ENCODE measurements at regions not wholly inside any gene's neighbourhood (a gene's known extent, or its start where the extent isn't known, plus 50 kb on each side); places are given as distances from the start of the nearest gene placed in this dataset.

DNA sequence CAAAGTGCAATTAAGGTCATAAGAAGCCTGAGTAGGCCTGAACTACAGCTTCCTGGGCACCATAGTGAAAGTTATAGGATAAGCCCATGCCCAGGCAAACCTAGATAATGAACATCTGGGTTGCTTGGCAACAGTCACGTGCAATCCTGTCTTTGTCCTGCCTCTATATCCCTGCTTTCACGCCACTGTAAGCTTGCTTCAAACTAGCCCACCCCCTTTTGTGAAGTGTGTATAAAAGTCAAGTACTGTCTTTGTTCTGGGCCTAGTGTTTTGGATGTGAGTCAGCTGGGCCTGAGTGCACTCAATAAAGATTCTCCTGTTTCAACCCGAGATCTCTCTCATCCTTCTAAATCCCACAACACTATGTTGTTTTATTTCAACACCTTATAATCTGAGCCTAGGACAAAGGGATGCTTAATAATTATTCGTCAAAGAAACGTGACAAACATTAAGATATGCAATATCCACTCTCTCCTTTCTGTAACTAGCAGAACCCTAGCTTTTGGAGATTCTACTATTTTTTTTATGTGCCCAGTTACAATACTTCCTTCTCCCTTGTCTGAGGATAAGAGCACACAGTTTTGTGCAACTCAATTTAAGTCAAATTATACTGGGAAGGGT, 927.8 kb downstream of the SUCLG1 start:
- Histone ChIP-seq H4K20me1 (ENCODE audit: control insufficient read depth, insufficient read depth) (no peaks in the 10 kb centered on the region), H3K4me1 (ENCODE audit: control insufficient read depth, insufficient read depth, low read length) (no peaks in the 10 kb centered on the region), H3K4me3 (no peak overlapping the region), H3K9me3 (replicated peaks; ENCODE audit: control insufficient read depth, insufficient read depth, low read length) (no peaks in the 10 kb centered on the region), H3K27me3 (replicated peaks in 1 of 2; ENCODE audit: control insufficient read depth in 2 of 2, insufficient read depth in 2 of 2, low read length in 1 of 2) (no peaks in the 10 kb centered on the region), H3K79me2 (ENCODE audit: control insufficient read depth, insufficient read depth, low read length) (no peaks in the 10 kb centered on the region), H3K36me3 (ENCODE audit: control insufficient read depth in 2 of 2, insufficient read depth in 2 of 2, low read length in 1 of 2) (no peaks in the 10 kb centered on the region), H3K4me2 (ENCODE audit: control insufficient read depth, insufficient read depth) (no peak overlapping the region), H3K9ac (ENCODE audit: control insufficient read depth, insufficient read depth, low read length) (no peak overlapping the region), H3K27ac (ENCODE audit: control insufficient read depth, insufficient read depth) (no peak overlapping the region), H2AFZ (ENCODE audit: control insufficient read depth, low read depth, low read length) (no peak overlapping the region)
- no TSS peak for BruUV-seq (replicated peaks)
- intact Hi-C loops (cut with micrococcal nuclease; ENCODE audit: unreplicated experiment) = no loop called here
- in situ Hi-C loops (cut with MboI) = no loop called here
- SMC1A ChIA-PET (ENCODE audit: uncharacterized antibody, unreplicated experiment) = no interaction called here
- FAIRE-seq (no peak), DNase-seq (ENCODE audit: low read depth, low spot score) (no peak), ATAC-seq (no peak)
- POLR2A ChIA-PET = no interaction called here
- WGBS (ENCODE audit: insufficient coverage, insufficient replicate concordance, low lambda C conversion rate, missing lambda C conversion rate) = 2% methylated on average over 5 of the region's 5 CpGs
- TF ChIP-seq, protein P1, sequence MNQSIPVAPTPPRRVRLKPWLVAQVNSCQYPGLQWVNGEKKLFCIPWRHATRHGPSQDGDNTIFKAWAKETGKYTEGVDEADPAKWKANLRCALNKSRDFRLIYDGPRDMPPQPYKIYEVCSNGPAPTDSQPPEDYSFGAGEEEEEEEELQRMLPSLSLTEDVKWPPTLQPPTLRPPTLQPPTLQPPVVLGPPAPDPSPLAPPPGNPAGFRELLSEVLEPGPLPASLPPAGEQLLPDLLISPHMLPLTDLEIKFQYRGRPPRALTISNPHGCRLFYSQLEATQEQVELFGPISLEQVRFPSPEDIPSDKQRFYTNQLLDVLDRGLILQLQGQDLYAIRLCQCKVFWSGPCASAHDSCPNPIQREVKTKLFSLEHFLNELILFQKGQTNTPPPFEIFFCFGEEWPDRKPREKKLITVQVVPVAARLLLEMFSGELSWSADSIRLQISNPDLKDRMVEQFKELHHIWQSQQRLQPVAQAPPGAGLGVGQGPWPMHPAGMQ (IDR thresholded peaks at IDR 0.05; ENCODE audit: borderline replicate concordance) = no peak
- no peak for TF ChIP-seq HCFC1 (IDR thresholded peaks at IDR 0.05; ENCODE audit: low read length)
- TF ChIP-seq BRCA1 (IDR thresholded peaks at IDR 0.05; ENCODE audit: low read depth, low read length) = no peak
- no peak for TF ChIP-seq MYC (IDR thresholded peaks at IDR 0.05; ENCODE audit: insufficient read depth, insufficient read length, insufficient replicate concordance, low read length, severe bottlenecking)
- no peak for TF ChIP-seq BCL11A (IDR thresholded peaks at IDR 0.05; ENCODE audit: low read depth, low read length)
- RAD21 ChIA-PET (ENCODE audit: unreplicated experiment) = no interaction called here
- CTCF ChIA-PET = no interaction called here

DNA sequence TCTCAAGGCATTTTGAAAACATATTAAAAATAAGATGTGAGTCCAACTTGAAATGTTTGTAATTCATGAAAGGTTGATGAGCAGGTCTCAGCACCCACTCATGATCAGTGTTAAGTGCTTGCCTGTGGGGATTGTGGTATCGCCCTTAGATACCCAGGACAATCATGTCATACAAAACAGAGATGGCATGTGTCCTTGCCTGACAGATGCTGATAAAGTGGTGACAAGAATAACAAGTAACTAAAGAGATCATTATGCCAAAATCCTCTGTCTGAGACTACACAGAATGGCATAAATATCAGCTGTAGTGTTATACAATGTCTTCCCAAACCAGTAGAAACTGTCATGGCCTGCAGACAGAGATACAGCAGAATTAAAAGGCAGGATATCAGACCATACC, 930.3 kb downstream of the SUCLG1 start:
- no peak overlapping the region for H3K9ac ChIP-seq (ENCODE audit: control insufficient read depth, insufficient read depth, low read length)
- ATAC-seq = no peak
- no peaks in the 10 kb centered on the region for H4K20me1 ChIP-seq (ENCODE audit: control insufficient read depth, insufficient read depth)
- H3K79me2 ChIP-seq (ENCODE audit: control insufficient read depth, insufficient read depth, low read length) = no peaks in the 10 kb centered on the region
- ChIA-PET RAD21 (ENCODE audit: unreplicated experiment) (no interaction called here), POLR2A (no interaction called here), CTCF (no interaction called here), SMC1A (ENCODE audit: uncharacterized antibody, unreplicated experiment) (no interaction called here)
- no peak overlapping the region for H2AFZ ChIP-seq (ENCODE audit: control insufficient read depth, low read depth, low read length)
- intact Hi-C loops (cut with micrococcal nuclease; ENCODE audit: unreplicated experiment) (no loop called here), in situ Hi-C loops (cut with MboI) (no loop called here)
- no TSS peak for BruUV-seq (replicated peaks)
- no peak for FAIRE-seq
- no peak overlapping the region for H3K4me3 ChIP-seq
- no peak overlapping the region for H3K27ac ChIP-seq (ENCODE audit: control insufficient read depth, insufficient read depth)
- WGBS (ENCODE audit: insufficient coverage, insufficient replicate concordance, low lambda C conversion rate, missing lambda C conversion rate) = 0% methylated on average over 1 of the region's 1 CpG
- no peaks in the 10 kb centered on the region for H3K36me3 ChIP-seq (ENCODE audit: control insufficient read depth in 2 of 2, insufficient read depth in 2 of 2, low read length in 1 of 2)
- H3K4me2 ChIP-seq (ENCODE audit: control insufficient read depth, insufficient read depth) = no peak overlapping the region
- H3K4me1 ChIP-seq (ENCODE audit: control insufficient read depth, insufficient read depth, low read length) = no peaks in the 10 kb centered on the region
- DNase-seq (ENCODE audit: low read depth, low spot score) = no peak
- no peaks in the 10 kb centered on the region for H3K9me3 ChIP-seq (replicated peaks; ENCODE audit: control insufficient read depth, insufficient read depth, low read length)
- H3K27me3 ChIP-seq (replicated peaks in 1 of 2; ENCODE audit: control insufficient read depth in 2 of 2, insufficient read depth in 2 of 2, low read length in 1 of 2) = no peaks in the 10 kb centered on the region
- no peak for TF ChIP-seq NFYA (IDR thresholded peaks at IDR 0.05; ENCODE audit: borderline replicate concordance, low read depth, low read length)
- TF ChIP-seq, protein P2, sequence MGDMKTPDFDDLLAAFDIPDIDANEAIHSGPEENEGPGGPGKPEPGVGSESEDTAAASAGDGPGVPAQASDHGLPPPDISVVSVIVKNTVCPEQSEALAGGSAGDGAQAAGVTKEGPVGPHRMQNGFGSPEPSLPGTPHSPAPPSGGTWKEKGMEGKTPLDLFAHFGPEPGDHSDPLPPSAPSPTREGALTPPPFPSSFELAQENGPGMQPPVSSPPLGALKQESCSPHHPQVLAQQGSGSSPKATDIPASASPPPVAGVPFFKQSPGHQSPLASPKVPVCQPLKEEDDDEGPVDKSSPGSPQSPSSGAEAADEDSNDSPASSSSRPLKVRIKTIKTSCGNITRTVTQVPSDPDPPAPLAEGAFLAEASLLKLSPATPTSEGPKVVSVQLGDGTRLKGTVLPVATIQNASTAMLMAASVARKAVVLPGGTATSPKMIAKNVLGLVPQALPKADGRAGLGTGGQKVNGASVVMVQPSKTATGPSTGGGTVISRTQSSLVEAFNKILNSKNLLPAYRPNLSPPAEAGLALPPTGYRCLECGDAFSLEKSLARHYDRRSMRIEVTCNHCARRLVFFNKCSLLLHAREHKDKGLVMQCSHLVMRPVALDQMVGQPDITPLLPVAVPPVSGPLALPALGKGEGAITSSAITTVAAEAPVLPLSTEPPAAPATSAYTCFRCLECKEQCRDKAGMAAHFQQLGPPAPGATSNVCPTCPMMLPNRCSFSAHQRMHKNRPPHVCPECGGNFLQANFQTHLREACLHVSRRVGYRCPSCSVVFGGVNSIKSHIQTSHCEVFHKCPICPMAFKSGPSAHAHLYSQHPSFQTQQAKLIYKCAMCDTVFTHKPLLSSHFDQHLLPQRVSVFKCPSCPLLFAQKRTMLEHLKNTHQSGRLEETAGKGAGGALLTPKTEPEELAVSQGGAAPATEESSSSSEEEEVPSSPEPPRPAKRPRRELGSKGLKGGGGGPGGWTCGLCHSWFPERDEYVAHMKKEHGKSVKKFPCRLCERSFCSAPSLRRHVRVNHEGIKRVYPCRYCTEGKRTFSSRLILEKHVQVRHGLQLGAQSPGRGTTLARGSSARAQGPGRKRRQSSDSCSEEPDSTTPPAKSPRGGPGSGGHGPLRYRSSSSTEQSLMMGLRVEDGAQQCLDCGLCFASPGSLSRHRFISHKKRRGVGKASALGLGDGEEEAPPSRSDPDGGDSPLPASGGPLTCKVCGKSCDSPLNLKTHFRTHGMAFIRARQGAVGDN (IDR thresholded peaks at IDR 0.05) = no peak
- no peak for TF ChIP-seq ZNF274 (IDR thresholded peaks at IDR 0.05; ENCODE audit: insufficient read depth, insufficient read length)
- TF ChIP-seq HDGF (IDR thresholded peaks at IDR 0.05) = no peak
- no peak for TF ChIP-seq IRF4 (IDR thresholded peaks at IDR 0.05; ENCODE audit: low read depth, low read length)
- TF ChIP-seq, protein P3, sequence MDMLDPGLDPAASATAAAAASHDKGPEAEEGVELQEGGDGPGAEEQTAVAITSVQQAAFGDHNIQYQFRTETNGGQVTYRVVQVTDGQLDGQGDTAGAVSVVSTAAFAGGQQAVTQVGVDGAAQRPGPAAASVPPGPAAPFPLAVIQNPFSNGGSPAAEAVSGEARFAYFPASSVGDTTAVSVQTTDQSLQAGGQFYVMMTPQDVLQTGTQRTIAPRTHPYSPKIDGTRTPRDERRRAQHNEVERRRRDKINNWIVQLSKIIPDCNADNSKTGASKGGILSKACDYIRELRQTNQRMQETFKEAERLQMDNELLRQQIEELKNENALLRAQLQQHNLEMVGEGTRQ (IDR thresholded peaks at IDR 0.05; ENCODE audit: borderline replicate concordance, low read depth, low read length) = no peak
- no peak for TF ChIP-seq CBFB (IDR thresholded peaks at IDR 0.05; ENCODE audit: low read depth)
- no peak for TF ChIP-seq GATAD2B (conservative IDR thresholded peaks at IDR 0.05; ENCODE audit: low read depth)
- TF ChIP-seq TCF7 (IDR thresholded peaks at IDR 0.05; ENCODE audit: borderline replicate concordance) = no peak
